Caco-2 (cell line): ENCODE measurements at regions not wholly inside any gene's neighbourhood (a gene's known extent, or its start where the extent isn't known, plus 50 kb on each side); places are given as distances from the start of the nearest gene placed in this dataset.
A peak's percentile ranks its signal among the peaks of the same experiment; 100 is the strongest.

Source experiments
- BruUV-seq: library from RNA; stranded (reverse); fragments of 400-500 nt; replicated peaks from 2 replicates; lab custom pipeline; 2021; lab: Mats Ljungman, UMichigan
- CTCF ChIA-PET: fragments of 300-600 bp; sonication (Branson Sonifier 250); formaldehyde crosslinking; loops from one replicate; lab custom pipeline; 2022; ENCODE audit warnings: antibody characterized with exemption; lab: Charles Lee
- POLR2A ChIA-PET: fragments of 300-600 bp; sonication (Branson Sonifier 250); formaldehyde crosslinking; loops from one replicate; lab custom pipeline; 2022; ENCODE audit warnings: antibody characterized with exemption; lab: Charles Lee
- DNase-seq, 2 experiments: peaks; one replicate each; pipeline versions ENCODE4 v3.0.0 to v3.0.0-alpha.2; 2020 to 2022
- H3K27me3 ChIP-seq: replicated peaks from 2 replicates; pipeline ENCODE4 v1.6.0; 2011; ENCODE audit warnings: low read length; ENCODE audit not compliant: control insufficient read depth, insufficient read depth
- H3K36me3 ChIP-seq: 2 replicates; pipeline ENCODE4 v1.5.1; 2011; ENCODE audit warnings: low read length; ENCODE audit not compliant: control insufficient read depth, insufficient read depth
- H3K4me1 ChIP-seq: fragments of 250-450 bp; sonication (Bioruptor Pico); 2 replicates; pipeline ENCODE4 v1.5.1; 2020; ENCODE audit warnings: mild to moderate bottlenecking
- H3K4me3 ChIP-seq: 2 replicates; pipeline ENCODE4 v1.5.1; 2011; ENCODE audit warnings: low read depth, mild to moderate bottlenecking, control low read depth, low read length
- H3K9me3 ChIP-seq: fragments of 250-450 bp; sonication (Bioruptor Pico); 2 replicates; pipeline ENCODE4 v1.5.1; 2020; ENCODE audit warnings: mild to moderate bottlenecking, moderate library complexity
- H3K27ac Mint-ChIP-seq: one replicate; pipeline ENCODE4 v1.8.0; 2022; ENCODE audit warnings: mixed read lengths; ENCODE audit not compliant: unreplicated experiment
- H3K27me3 Mint-ChIP-seq: one replicate; pipeline ENCODE4 v1.8.0; 2022; ENCODE audit warnings: mixed read lengths; ENCODE audit not compliant: insufficient read depth, unreplicated experiment
- H3K36me3 Mint-ChIP-seq: one replicate; pipeline ENCODE4 v1.8.0; 2022; ENCODE audit warnings: mild to moderate bottlenecking, mixed read lengths; ENCODE audit not compliant: insufficient read depth, unreplicated experiment
- H3K4me1 Mint-ChIP-seq: one replicate; pipeline ENCODE4 v1.8.0; 2022; ENCODE audit warnings: low read depth, mixed read lengths; ENCODE audit not compliant: unreplicated experiment
- H3K4me3 Mint-ChIP-seq: one replicate; pipeline ENCODE4 v1.8.0; 2022; ENCODE audit warnings: mild to moderate bottlenecking, moderate library complexity, mixed read lengths; ENCODE audit not compliant: unreplicated experiment
- H3K9me3 Mint-ChIP-seq: one replicate; pipeline ENCODE4 v1.8.0; 2022; ENCODE audit warnings: mixed read lengths; ENCODE audit not compliant: unreplicated experiment
- intact Hi-C: fragments of 100-400 bp; cut with micrococcal nuclease; formaldehyde crosslinking; loops from one replicate; pipeline ENCODE4 v1.10.0; 2022; ENCODE audit not compliant: unreplicated experiment
- TF ChIP-seq, protein P1 (sequence below), 2 experiments: fragments of 200-600 bp in 1 of 2; IDR thresholded peaks; 1 replicate in 1 of 2; 2 replicates in 1 of 2; pipeline versions ENCODE4 v1.5.1 to v1.8.0; 2011 to 2022; ENCODE audit warnings: antibody characterized with exemption in 1 of 2, control low read depth in 1 of 2, inconsistent platforms in 1 of 2, low read depth in 1 of 2, low read length in 1 of 2, mild to moderate bottlenecking in 1 of 2, moderate library complexity in 1 of 2; ENCODE audit not compliant: insufficient read depth in 1 of 2, severe bottlenecking in 1 of 2, unreplicated experiment in 1 of 2

DNA sequence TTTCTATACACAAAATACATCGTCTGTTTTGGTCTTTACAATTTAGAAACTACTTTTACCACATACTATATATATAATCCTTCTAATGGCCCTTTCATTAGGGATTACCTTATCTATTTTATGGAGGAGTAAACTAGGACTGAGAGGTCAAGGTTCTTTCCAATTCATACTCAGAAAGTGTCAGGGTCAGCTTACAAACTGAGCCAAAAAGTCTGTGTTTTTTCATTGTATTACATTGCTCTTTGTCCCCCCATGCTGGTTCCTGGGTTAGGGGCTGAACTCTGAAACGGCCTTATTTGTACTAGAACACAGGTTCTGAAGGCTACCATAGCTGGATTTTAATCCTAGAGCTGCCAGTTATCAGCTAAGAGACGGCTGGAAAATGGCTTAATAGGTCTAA, 368.1 kb downstream of the GRIN2B start:
- TF ChIP-seq, protein P1, sequence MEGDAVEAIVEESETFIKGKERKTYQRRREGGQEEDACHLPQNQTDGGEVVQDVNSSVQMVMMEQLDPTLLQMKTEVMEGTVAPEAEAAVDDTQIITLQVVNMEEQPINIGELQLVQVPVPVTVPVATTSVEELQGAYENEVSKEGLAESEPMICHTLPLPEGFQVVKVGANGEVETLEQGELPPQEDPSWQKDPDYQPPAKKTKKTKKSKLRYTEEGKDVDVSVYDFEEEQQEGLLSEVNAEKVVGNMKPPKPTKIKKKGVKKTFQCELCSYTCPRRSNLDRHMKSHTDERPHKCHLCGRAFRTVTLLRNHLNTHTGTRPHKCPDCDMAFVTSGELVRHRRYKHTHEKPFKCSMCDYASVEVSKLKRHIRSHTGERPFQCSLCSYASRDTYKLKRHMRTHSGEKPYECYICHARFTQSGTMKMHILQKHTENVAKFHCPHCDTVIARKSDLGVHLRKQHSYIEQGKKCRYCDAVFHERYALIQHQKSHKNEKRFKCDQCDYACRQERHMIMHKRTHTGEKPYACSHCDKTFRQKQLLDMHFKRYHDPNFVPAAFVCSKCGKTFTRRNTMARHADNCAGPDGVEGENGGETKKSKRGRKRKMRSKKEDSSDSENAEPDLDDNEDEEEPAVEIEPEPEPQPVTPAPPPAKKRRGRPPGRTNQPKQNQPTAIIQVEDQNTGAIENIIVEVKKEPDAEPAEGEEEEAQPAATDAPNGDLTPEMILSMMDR (IDR thresholded peaks at IDR 0.05; ENCODE audit: insufficient read depth in 1 of 2, low read depth in 1 of 2, low read length in 1 of 2, severe bottlenecking in 1 of 2, unreplicated experiment in 1 of 2): no peak
- Mint-ChIP-seq H3K27ac (no peak overlapping the region), H3K9me3 (no peaks in the 10 kb centered on the region), H3K27me3 (no peaks in the 10 kb centered on the region), H3K4me3 (no peak overlapping the region), H3K4me1 (no peaks in the 10 kb centered on the region), H3K36me3 (peaks cover 20% of the 10 kb centered on the region)
- Histone ChIP-seq H3K4me1 (no peaks in the 10 kb centered on the region), H3K27me3 (no peaks in the 10 kb centered on the region), H3K9me3 (no peaks in the 10 kb centered on the region), H3K4me3 (no peak overlapping the region), H3K36me3 (no peaks in the 10 kb centered on the region)
- POLR2A ChIA-PET: no interaction called here
- intact Hi-C loops: no loop called here
- CTCF ChIA-PET: interaction anchor here (1.1 to 1.4 kb wide), 2 partner anchors 251 to 357 kb away, joined by 4 to 9 read pairs; no protein-coding TSS in a partner anchor
- no peak for DNase-seq
- no TSS peak for BruUV-seq

DNA sequence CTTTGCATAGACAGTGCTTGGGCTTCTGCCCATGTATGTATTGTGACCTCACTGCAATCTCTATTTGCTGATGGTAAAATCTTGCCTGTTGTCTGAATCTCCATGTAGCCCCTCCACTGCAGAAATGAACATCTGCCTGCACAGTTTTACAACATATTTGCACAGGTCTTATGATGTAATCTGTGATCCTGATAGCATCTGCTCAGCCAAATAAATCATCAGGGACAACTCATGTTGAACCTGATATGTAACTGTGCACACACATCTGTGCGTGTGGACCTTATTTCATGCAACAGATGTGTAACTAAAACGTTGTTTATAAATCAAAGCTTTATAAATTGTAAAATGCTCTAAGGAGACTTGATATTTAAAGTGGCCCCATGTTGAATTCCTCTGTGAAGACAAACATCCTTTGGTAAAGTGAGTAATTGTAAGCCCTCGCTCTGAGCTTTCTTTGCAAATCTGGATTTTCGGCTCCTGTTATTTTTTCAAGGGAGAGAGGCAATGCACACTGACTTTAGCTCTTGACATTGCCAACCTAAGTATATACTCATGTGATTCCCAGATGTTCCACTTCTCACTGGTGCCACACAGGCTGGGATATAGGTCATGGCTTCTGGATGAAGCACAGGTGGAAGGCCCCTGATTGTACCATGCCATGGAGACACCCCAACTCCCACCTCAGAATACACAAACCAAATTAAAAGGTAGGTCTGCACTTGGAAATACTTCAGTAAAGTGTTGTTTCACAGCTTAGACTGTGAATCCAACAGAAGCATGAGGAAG, 371.3 kb downstream of the GRIN2B start:
- Mint-ChIP-seq H3K27me3 (no peaks in the 10 kb centered on the region), H3K9me3 (no peaks in the 10 kb centered on the region), H3K27ac (no peak overlapping the region), H3K4me1 (no peaks in the 10 kb centered on the region), H3K36me3 (peaks cover 13% of the 10 kb centered on the region), H3K4me3 (no peak overlapping the region)
- Histone ChIP-seq H3K4me1 (no peaks in the 10 kb centered on the region), H3K9me3 (no peaks in the 10 kb centered on the region), H3K36me3 (no peaks in the 10 kb centered on the region), H3K4me3 (no peak overlapping the region), H3K27me3 (no peaks in the 10 kb centered on the region)
- intact Hi-C loops: no loop called here
- POLR2A ChIA-PET: no interaction called here
- no TSS peak for BruUV-seq
- peak in 1 of 2 experiments; percentile 37 for DNase-seq
- TF ChIP-seq, protein P1 (IDR thresholded peaks at IDR 0.05; ENCODE audit: insufficient read depth in 1 of 2, low read depth in 1 of 2, low read length in 1 of 2, severe bottlenecking in 1 of 2, unreplicated experiment in 1 of 2): no peak
- CTCF ChIA-PET: interaction anchor here (0.7 kb wide), 1 partner anchor 152 kb away, joined by 4 read pairs; no protein-coding TSS in a partner anchor

DNA sequence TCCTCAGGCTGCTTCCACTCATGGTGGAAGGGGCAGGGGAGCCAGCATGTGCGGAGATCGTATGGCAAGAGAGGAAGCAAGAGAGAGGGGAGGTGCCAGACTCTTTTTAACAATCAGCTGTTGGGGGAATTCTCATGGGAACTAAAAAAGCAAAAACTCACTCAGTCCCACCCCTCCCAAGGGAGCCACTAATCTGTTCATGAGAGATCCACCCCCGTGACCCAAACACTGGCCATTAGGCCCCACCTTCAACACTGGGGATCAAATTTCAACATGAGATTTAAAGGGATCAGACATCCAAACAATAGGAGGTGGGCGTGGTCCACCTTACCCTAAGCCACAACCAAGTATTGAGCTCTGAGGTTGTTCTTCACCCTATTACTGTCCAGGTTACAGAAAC, 375.1 kb downstream of the GRIN2B start:
- POLR2A ChIA-PET: no interaction called here
- CTCF ChIA-PET: no interaction called here
- Histone ChIP-seq H3K36me3 (no peaks in the 10 kb centered on the region), H3K4me3 (no peak overlapping the region), H3K27me3 (no peaks in the 10 kb centered on the region), H3K4me1 (no peaks in the 10 kb centered on the region), H3K9me3 (no peaks in the 10 kb centered on the region)
- Mint-ChIP-seq H3K9me3 (no peaks in the 10 kb centered on the region), H3K27me3 (no peaks in the 10 kb centered on the region), H3K4me3 (no peak overlapping the region), H3K4me1 (no peaks in the 10 kb centered on the region), H3K27ac (no peak overlapping the region), H3K36me3 (peaks cover 12% of the 10 kb centered on the region)
- no TSS peak for BruUV-seq
- TF ChIP-seq, protein P1 (IDR thresholded peaks at IDR 0.05; ENCODE audit: insufficient read depth in 1 of 2, low read depth in 1 of 2, low read length in 1 of 2, severe bottlenecking in 1 of 2, unreplicated experiment in 1 of 2): no peak
- peak in 1 of 2 experiments; percentile 11 for DNase-seq
- intact Hi-C loops: no loop called here
